GM12875 (cell line): ENCODE measurements at regions not wholly inside any gene's neighbourhood (a gene's known extent, or its start where the extent isn't known, plus 50 kb on each side); places are given as distances from the start of the nearest gene placed in this dataset.
"Not testable (repeated sequence)": the region's sequence is repeated elsewhere in the genome, so short reads cannot be mapped to it uniquely, and the experiment has no call there.

Experiments used
- H3K4me3 ChIP-seq: one replicate; pipeline ENCODE4 v1.5.1; 2011; ENCODE audit warnings: low read depth, low read length, control low read depth
- TF ChIP-seq, protein P1 (sequence below): IDR thresholded peaks from 2 replicates; pipeline ENCODE4 v1.5.1; 2011; ENCODE audit warnings: low read depth, mild to moderate bottlenecking, control low read depth, inconsistent platforms, low read length, moderate library complexity, borderline replicate concordance; ENCODE audit not compliant: insufficient read depth

DNA sequence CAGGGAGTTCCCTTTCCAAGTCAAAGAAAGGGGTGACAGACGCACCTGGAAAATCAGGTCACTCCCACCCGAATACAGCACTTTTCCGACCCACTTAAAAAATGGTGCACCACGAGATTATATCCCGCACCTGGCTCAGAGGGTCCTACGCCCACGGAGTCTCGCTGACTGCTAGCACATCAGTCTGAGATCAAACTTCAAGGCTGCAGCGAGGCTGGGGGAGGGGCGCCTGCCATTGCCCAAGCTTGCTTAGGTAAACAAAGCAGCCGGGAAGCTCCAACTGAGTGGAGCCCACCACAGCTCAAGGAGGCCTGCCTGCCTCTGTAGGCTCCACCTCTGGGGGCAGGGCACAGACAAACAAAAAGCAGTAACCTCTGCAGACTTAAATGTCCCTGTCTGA is 277.8 kb upstream of the ARHGAP42 start:
- not testable (repeated sequence) for H3K4me3 ChIP-seq

DNA sequence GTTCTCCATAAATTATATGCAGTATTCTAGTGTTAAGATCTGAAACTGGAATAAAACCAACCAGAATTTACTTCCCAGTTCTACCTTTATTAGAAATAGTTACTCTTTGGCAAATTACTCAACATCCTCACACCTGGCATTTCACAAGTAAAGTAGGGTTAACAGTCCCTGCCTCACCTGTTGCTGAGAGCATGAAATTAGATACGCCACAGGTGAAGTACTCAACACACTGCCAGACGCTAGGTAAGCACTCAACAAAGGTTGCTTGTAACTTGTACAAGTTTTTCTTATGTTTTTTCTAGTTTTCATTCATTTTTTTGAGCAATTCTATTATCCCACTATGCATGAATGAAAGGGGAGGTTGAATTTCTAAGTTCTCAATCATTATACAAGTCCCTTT is 267.6 kb upstream of the ARHGAP42 start:
- H3K4me3 ChIP-seq, result no peak overlapping the region
- TF ChIP-seq, protein P1, sequence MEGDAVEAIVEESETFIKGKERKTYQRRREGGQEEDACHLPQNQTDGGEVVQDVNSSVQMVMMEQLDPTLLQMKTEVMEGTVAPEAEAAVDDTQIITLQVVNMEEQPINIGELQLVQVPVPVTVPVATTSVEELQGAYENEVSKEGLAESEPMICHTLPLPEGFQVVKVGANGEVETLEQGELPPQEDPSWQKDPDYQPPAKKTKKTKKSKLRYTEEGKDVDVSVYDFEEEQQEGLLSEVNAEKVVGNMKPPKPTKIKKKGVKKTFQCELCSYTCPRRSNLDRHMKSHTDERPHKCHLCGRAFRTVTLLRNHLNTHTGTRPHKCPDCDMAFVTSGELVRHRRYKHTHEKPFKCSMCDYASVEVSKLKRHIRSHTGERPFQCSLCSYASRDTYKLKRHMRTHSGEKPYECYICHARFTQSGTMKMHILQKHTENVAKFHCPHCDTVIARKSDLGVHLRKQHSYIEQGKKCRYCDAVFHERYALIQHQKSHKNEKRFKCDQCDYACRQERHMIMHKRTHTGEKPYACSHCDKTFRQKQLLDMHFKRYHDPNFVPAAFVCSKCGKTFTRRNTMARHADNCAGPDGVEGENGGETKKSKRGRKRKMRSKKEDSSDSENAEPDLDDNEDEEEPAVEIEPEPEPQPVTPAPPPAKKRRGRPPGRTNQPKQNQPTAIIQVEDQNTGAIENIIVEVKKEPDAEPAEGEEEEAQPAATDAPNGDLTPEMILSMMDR, result no peak

DNA sequence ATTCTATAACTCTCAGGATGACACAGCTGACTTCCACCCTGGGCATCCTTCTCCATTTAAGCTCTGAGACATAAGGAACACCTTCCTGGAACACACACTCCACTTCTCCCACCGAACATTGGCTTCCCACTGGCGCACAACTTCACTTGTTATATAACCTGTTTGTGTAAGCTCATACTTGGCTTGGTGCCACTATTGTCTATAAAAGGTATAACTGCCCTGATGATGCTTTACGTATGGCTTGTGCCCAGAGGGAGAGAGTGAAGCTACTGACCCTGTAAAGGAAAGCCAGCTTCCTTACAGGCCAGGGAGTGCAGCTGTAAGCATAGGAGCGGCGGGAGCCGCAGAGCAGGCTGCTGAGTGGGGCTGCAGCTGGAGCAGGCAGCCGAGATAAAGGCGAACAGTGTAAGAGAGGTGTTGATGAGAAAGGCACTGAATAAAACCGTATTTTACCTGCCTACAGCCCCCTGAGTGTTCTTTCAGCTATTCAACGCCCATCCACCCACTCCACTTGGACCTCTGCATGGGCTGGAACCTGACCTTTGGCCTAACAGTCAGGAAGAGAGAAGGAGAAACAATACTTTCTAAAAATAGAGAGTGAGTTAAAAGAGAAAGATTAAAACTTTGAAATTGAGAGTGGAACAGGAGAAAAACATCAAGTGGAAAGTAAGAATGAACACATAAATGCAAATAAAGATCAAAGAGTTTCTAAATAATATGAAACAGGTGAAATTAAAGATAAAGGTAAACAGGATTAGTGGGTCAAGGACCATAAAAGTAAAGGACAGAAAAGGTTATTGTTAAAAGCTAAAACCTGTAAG is 252.1 kb upstream of the ARHGAP42 start:
- H3K4me3 ChIP-seq, result no peak overlapping the region
- TF ChIP-seq, protein P1, result no peak

DNA sequence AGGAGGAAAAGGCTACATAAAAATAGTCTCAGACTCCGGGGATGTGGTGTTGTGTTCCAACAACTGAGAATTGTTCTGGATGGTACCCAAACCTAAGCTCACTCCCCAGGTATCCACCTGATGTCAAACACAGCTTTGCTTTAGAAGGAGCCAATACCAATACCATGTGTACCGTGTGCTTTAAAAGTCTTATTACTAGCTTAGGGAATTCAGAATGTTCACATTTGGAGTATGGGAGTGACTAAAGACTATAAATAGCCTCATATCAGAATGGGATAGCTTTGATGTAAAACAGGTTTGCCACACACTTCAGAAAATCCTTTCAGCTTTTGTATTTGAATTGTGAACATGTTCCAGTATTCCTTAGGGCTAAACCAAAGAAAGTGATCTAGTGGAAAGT is 248.7 kb upstream of the ARHGAP42 start:
- TF ChIP-seq, protein P1, result no peak

DNA sequence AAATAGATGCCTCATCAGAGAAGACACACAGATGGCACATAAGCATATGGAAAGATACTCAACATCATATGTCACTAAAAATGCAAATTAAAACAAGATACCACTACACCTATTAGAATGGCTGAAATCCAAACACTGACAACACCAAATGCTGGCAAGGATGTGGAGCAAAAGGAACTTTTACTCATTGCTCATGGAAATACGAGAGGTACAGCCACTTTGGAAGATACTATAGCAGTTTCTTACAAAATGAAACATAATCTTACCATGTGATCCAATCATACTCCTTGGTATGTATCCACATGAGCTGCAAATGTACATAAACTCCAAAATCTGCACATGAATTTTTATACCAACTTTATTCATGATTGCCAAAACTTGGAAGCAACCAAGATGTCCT is 246.0 kb upstream of the ARHGAP42 start:
- H3K4me3 ChIP-seq, result no peak overlapping the region
- TF ChIP-seq, protein P1, result no peak

More for the DNA sequence above, 248.7 kb upstream of the ARHGAP42 start:
- no peak overlapping the region for H3K4me3 ChIP-seq

DNA sequence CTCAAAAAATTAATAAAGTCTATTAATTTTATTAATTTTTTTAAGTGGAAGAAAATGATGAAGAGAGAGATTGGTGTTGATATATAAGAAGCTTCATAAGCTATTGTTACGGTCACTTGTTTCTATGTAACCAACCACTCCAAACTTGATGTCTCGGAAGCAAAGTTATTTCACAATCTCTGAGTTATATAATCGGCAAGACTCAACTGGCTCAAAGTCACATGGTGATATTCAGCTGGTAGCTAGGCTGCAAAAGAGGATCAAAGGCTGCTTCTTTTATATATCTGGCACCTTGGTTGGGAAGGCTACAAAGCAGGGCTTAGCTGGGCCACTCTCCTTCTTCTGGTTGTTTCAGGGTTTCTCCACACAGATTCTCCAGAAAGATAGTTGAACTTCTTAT is 245.1 kb upstream of the ARHGAP42 start:
- TF ChIP-seq, protein P1, result no peak
- no peak overlapping the region for H3K4me3 ChIP-seq

DNA sequence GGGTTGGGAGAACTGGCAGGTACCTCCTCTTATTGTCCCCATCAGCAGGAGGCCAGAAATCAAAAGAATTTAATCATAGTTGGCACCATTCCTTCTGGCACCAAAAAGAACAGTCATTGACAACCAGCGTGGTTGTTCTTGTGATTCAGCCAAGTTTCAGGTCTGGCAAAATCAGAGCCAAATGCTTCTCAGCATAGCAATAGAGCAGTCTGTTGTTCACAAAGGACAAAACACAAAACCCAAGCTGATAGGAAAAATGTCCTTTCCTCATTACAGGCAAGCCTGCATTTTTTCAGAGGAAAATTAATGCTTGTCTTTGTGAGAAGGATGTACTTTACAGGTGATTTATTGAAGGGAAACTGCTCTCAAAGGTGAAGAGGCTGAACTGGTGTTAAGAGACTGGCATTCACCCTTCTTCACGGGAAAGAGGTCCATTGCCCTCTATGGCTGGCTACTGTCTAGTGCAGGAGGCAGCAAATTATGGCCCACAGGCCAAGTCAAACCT is 241.8 kb upstream of the ARHGAP42 start:
- no peak overlapping the region for H3K4me3 ChIP-seq
- TF ChIP-seq, protein P1, result no peak

DNA sequence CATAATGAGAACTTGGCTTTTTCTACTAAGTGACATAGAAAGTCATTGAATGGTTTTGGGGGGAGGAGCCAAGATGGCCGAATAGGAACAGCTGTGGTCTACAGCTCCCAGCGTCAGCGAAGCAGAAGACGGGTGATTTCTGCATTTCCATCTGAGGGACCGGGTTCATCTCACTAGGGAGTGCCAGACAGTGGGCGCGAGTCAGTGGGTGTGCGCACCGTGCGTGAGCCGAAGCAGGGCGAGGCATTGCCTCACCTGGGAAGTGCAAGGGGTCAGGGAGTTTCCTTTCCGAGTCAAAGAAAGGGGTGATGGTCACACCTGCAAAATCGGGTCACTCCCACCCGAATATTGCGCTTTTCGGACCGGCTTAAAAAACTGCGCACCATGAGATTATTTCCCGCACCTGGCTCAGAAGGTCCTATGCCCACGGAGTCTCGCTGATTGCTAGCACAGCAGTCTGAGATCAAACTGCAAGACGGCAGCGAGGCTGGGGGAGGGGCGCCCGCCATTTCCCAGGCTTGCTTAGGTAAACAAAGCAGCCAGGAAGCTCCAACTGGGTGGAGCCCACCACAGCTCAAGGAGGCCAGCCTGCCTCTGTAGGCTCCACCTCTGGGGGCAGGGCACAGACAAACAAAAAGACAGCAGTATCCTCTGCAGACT is 235.2 kb upstream of the ARHGAP42 start:
- not testable (repeated sequence) for H3K4me3 ChIP-seq
